H9 (cell line): ENCODE measurements at regions not wholly inside any gene's neighbourhood (a gene's known extent, or its start where the extent isn't known, plus 50 kb on each side); places are given as distances from the start of the nearest gene placed in this dataset.

Source experiments
- DNase-seq: peaks from one replicate; pipeline ENCODE4 v3.0.0-alpha.2; 2017
- H2AFZ ChIP-seq: one replicate; pipeline ENCODE4 v1.6.1; 2013; ENCODE audit warnings: mild to moderate bottlenecking, low read length, control low read depth, moderate library complexity
- H2AK5ac ChIP-seq: 2 replicates; pipeline ENCODE4 v1.6.1; 2013; ENCODE audit warnings: low read length, control low read depth, mixed read lengths; ENCODE audit not compliant: insufficient read length
- H2BK120ac ChIP-seq: one replicate; pipeline ENCODE4 v1.6.1; 2013; ENCODE audit warnings: low read depth, mild to moderate bottlenecking, low read length, control low read depth, inconsistent platforms; ENCODE audit not compliant: poor library complexity, severe bottlenecking
- H2BK12ac ChIP-seq: 2 replicates; pipeline ENCODE4 v1.6.1; 2013; ENCODE audit warnings: low read length, control low read depth, mixed read lengths, low read depth; ENCODE audit not compliant: insufficient read length
- H2BK15ac ChIP-seq: 2 replicates; pipeline ENCODE4 v1.6.1; 2013; ENCODE audit warnings: low read depth, low read length, control low read depth
- H2BK20ac ChIP-seq: one replicate; pipeline ENCODE4 v1.6.1; 2013; ENCODE audit warnings: low read depth, mild to moderate bottlenecking, low read length, control low read depth, inconsistent platforms; ENCODE audit not compliant: poor library complexity, severe bottlenecking
- H2BK5ac ChIP-seq: 2 replicates; pipeline ENCODE4 v1.6.1; 2013; ENCODE audit warnings: low read length, control low read depth, mixed read lengths; ENCODE audit not compliant: insufficient read length
- H3K14ac ChIP-seq: 2 replicates; pipeline ENCODE4 v1.6.1; 2013; ENCODE audit warnings: low read length, control low read depth; ENCODE audit not compliant: insufficient read depth
- H3K18ac ChIP-seq: 2 replicates; pipeline ENCODE4 v1.6.1; 2013; ENCODE audit warnings: low read depth, mild to moderate bottlenecking, mixed read lengths, low read length, control low read depth; ENCODE audit not compliant: insufficient read length
- H3K23ac ChIP-seq: 2 replicates; pipeline ENCODE4 v1.6.1; 2013; ENCODE audit warnings: low read length, control low read depth, mixed read lengths, low read depth; ENCODE audit not compliant: insufficient read length
- H3K23me2 ChIP-seq: 2 replicates; pipeline ENCODE4 v1.6.1; 2013; ENCODE audit warnings: low read depth, mild to moderate bottlenecking, mixed read lengths, low read length, control low read depth; ENCODE audit not compliant: insufficient read length, poor library complexity, severe bottlenecking
- H3K27ac ChIP-seq: 2 replicates; pipeline ENCODE4 v1.5.1; 2013; ENCODE audit warnings: low read length, control low read depth, mixed read lengths, low read depth; ENCODE audit not compliant: insufficient read length
- H3K27me3 ChIP-seq: 2 replicates; pipeline ENCODE4 v1.6.1; 2013; ENCODE audit warnings: low read length, control low read depth, inconsistent platforms; ENCODE audit not compliant: insufficient read depth
- H3K4ac ChIP-seq: 2 replicates; pipeline ENCODE4 v1.6.1; 2013; ENCODE audit warnings: low read depth, mild to moderate bottlenecking, control low read depth, inconsistent platforms, low read length, moderate library complexity
- H3K4me1 ChIP-seq: 2 replicates; pipeline ENCODE4 v1.6.1; 2013; ENCODE audit warnings: low read length, control low read depth, inconsistent platforms; ENCODE audit not compliant: insufficient read depth
- H3K4me2 ChIP-seq: 2 replicates; pipeline ENCODE4 v1.6.1; 2013; ENCODE audit warnings: low read length, control low read depth, mixed read lengths; ENCODE audit not compliant: insufficient read length, insufficient read depth
- H3K56ac ChIP-seq: 2 replicates; pipeline ENCODE4 v1.6.1; 2013; ENCODE audit warnings: low read depth, mild to moderate bottlenecking, mixed read lengths, low read length, control low read depth; ENCODE audit not compliant: insufficient read length
- H3K79me1 ChIP-seq: 2 replicates; pipeline ENCODE4 v1.6.1; 2013; ENCODE audit warnings: low read depth, mild to moderate bottlenecking, moderate library complexity, low read length, control low read depth, inconsistent platforms; ENCODE audit not compliant: insufficient read depth, poor library complexity, severe bottlenecking
- H3K79me2 ChIP-seq: 2 replicates; pipeline ENCODE4 v1.6.1; 2013; ENCODE audit warnings: low read length, control low read depth, inconsistent platforms; ENCODE audit not compliant: insufficient read depth
- H3K9ac ChIP-seq: 2 replicates; pipeline ENCODE4 v1.6.1; 2013; ENCODE audit warnings: low read length, control low read depth, mixed read lengths; ENCODE audit not compliant: insufficient read length; ENCODE audit errors: extremely low read depth
- H3K9me3 ChIP-seq: one replicate; pipeline ENCODE4 v1.6.1; 2013; ENCODE audit warnings: low read depth, low read length, inconsistent platforms; ENCODE audit not compliant: control insufficient read depth
- H3T11ph ChIP-seq: one replicate; pipeline ENCODE4 v1.6.1; 2013; ENCODE audit warnings: mild to moderate bottlenecking, low read length, control low read depth, inconsistent platforms
- H4K20me1 ChIP-seq: one replicate; pipeline ENCODE4 v1.6.1; 2013; ENCODE audit not compliant: control insufficient read depth, insufficient read length, insufficient read depth
- H4K5ac ChIP-seq: 2 replicates; pipeline ENCODE4 v1.6.1; 2013; ENCODE audit warnings: low read depth, mild to moderate bottlenecking, mixed read lengths, low read length, control low read depth; ENCODE audit not compliant: insufficient read length
- H4K8ac ChIP-seq: replicated peaks from 2 replicates; pipeline ENCODE4 v1.6.1; 2013; ENCODE audit warnings: low read length, control low read depth, mixed read lengths, low read depth; ENCODE audit not compliant: insufficient read length
- H4K91ac ChIP-seq: 2 replicates; pipeline ENCODE4 v1.6.1; 2013; ENCODE audit warnings: low read depth, mild to moderate bottlenecking, moderate library complexity, mixed read lengths, low read length, control low read depth; ENCODE audit not compliant: insufficient read length
- H3K27ac Mint-ChIP-seq, 3 experiments: 2 replicates in 2 of 3; 3 replicates in 1 of 3; pipeline ENCODE4 v1.8.0; 2020 to 2021; ENCODE audit warnings: mixed read lengths in 3 of 3, mild to moderate bottlenecking in 1 of 3, moderate library complexity in 1 of 3
- H3K27me3 Mint-ChIP-seq: 2 replicates; pipeline ENCODE4 v1.8.0; 2021; ENCODE audit warnings: low read depth, mild to moderate bottlenecking, moderate library complexity, mixed read lengths
- H3K36me3 Mint-ChIP-seq, 3 experiments: 2 replicates in 2 of 3; 3 replicates in 1 of 3; pipeline ENCODE4 v1.8.0; 2020 to 2021; ENCODE audit warnings: low read depth in 3 of 3, mixed read lengths in 3 of 3; ENCODE audit not compliant: insufficient read depth in 1 of 3
- H3K4me1 Mint-ChIP-seq, 2 experiments: 2 replicates each; pipeline ENCODE4 v1.8.0; 2020; ENCODE audit warnings: mixed read lengths in 2 of 2
- H3K4me3 Mint-ChIP-seq, 2 experiments: 2 replicates in 1 of 2; 3 replicates in 1 of 2; pipeline ENCODE4 v1.8.0; 2020 to 2021; ENCODE audit warnings: mild to moderate bottlenecking in 2 of 2, mixed read lengths in 2 of 2, moderate library complexity in 1 of 2
- H3K9me3 Mint-ChIP-seq, 2 experiments: 2 replicates in 1 of 2; 3 replicates in 1 of 2; pipeline ENCODE4 v1.8.0; 2020; ENCODE audit warnings: mild to moderate bottlenecking in 2 of 2, mixed read lengths in 2 of 2, moderate library complexity in 1 of 2
- WGBS: extraction: QIAGEN DNeasy Blood & Tissue Kit; methylation state at CpG from one replicate; pipeline ENCODE4 v1.1.7; 2013; ENCODE audit warnings: missing lambda C conversion rate, low lambda C conversion rate, mixed read lengths; ENCODE audit not compliant: insufficient read length; ENCODE audit errors: extremely low coverage; 5-methylcytosine and 5-hydroxymethylcytosine counted together
- TF ChIP-seq, protein P1 (sequence below): fragments of 200-600 bp; sonication (generic); conservative IDR thresholded peaks from 3 replicates; pipeline ENCODE4 v1.8.0; 2021; ENCODE audit warnings: antibody characterized with exemption, mild to moderate bottlenecking

DNA sequence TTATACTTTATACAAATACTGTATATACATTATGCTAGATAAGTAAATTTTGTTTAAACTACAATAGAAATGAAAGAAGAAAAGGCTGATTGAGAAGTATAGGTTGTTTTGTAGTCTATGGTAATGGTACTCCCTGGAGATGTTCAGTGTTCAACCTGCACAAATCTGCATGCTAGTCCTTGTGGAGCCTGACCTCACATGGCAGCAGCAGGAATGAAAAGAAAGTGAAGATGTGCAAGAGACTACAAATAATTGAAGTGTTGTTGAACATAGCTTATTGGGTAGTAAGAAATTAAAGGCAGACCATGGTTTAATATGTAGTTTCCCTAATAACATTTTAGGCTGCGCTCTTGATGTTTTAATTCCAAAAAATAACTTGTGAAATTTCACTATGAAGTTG is 201.2 kb downstream of the TGFB2 start:
- H3K79me2 ChIP-seq, result no peaks in the 10 kb centered on the region
- H3K23me2 ChIP-seq, result no peaks in the 10 kb centered on the region
- no peak overlapping the region for H3K9ac ChIP-seq
- Mint-ChIP-seq H3K4me3 (no peak overlapping the region), H3K4me1 (no peaks in the 10 kb centered on the region), H3K36me3 (no peaks in the 10 kb centered on the region), H3K9me3 (no peaks in the 10 kb centered on the region), H3K27me3 (no peaks in the 10 kb centered on the region), H3K27ac (no peak overlapping the region)
- H3K4ac ChIP-seq, result no peak overlapping the region
- H2BK12ac ChIP-seq, result no peak overlapping the region
- no peak overlapping the region for H3K56ac ChIP-seq
- H4K20me1 ChIP-seq, result no peaks in the 10 kb centered on the region
- no peak for DNase-seq
- no peaks in the 10 kb centered on the region for H3K79me1 ChIP-seq
- no peak overlapping the region for H3K14ac ChIP-seq
- no CpG with 5 or more reads among the region's 1 CpG for WGBS
- H4K5ac ChIP-seq, result no peak overlapping the region
- no peaks in the 10 kb centered on the region for H3K4me1 ChIP-seq
- TF ChIP-seq, protein P1, sequence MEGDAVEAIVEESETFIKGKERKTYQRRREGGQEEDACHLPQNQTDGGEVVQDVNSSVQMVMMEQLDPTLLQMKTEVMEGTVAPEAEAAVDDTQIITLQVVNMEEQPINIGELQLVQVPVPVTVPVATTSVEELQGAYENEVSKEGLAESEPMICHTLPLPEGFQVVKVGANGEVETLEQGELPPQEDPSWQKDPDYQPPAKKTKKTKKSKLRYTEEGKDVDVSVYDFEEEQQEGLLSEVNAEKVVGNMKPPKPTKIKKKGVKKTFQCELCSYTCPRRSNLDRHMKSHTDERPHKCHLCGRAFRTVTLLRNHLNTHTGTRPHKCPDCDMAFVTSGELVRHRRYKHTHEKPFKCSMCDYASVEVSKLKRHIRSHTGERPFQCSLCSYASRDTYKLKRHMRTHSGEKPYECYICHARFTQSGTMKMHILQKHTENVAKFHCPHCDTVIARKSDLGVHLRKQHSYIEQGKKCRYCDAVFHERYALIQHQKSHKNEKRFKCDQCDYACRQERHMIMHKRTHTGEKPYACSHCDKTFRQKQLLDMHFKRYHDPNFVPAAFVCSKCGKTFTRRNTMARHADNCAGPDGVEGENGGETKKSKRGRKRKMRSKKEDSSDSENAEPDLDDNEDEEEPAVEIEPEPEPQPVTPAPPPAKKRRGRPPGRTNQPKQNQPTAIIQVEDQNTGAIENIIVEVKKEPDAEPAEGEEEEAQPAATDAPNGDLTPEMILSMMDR, result no peak
- H4K91ac ChIP-seq, result no peak overlapping the region
- H3K9me3 ChIP-seq, result no peaks in the 10 kb centered on the region
- H4K8ac ChIP-seq, result no peak overlapping the region
- H3K27me3 ChIP-seq, result no peaks in the 10 kb centered on the region
- no peak overlapping the region for H2AFZ ChIP-seq
- no peak overlapping the region for H2BK120ac ChIP-seq
- no peak overlapping the region for H2BK20ac ChIP-seq
- H3K4me2 ChIP-seq, result no peak overlapping the region
- H3K27ac ChIP-seq, result no peak overlapping the region
- no peak overlapping the region for H3T11ph ChIP-seq
- H2BK15ac ChIP-seq, result no peak overlapping the region
- no peak overlapping the region for H2AK5ac ChIP-seq
- H2BK5ac ChIP-seq, result no peak overlapping the region
- H3K23ac ChIP-seq, result no peak overlapping the region
- H3K18ac ChIP-seq, result no peak overlapping the region
